Ureter (tissue), 1 donor: ENCODE measurements at regions not wholly inside any gene's neighbourhood (a gene's known extent, or its start where the extent isn't known, plus 50 kb on each side); places are given as distances from the start of the nearest gene placed in this dataset.
A peak's percentile ranks its signal among the peaks of the same experiment; 100 is the strongest.

Experiments
- DNase-seq: peaks from one replicate; pipeline ENCODE4 v3.0.0-alpha.2; 2020; ENCODE audit warnings: low spot score
- donor health status: DM: yes; HTN: yes; CAD: no.

- no peak for DNase-seq
Measured at GRCh38 chr2:120401275-120402066, 55.5 kb downstream of the INHBB start.

- no peak for DNase-seq
Measured at GRCh38 chr2:120402067-120402433, 56.1 kb downstream of the INHBB start.

- DNase-seq: no peak
Measured at GRCh38 chr2:120402508-120402907, 56.6 kb downstream of the INHBB start.

GRCh38 chr2:120403261-120403660 is 57.3 kb downstream of the INHBB start:
- DNase-seq: no peak

- no peak for DNase-seq
Measured at GRCh38 chr2:120403676-120404075, 57.7 kb downstream of the INHBB start.

GRCh38 chr2:120404274-120404673 is 58.3 kb downstream of the INHBB start:
- DNase-seq: no peak

- DNase-seq: no peak
Measured at GRCh38 chr2:120404941-120405758, 59.2 kb downstream of the INHBB start.

- DNase-seq: no peak
Measured at GRCh38 chr2:120405759-120406099, 59.8 kb downstream of the INHBB start.

- DNase-seq: no peak
Measured at GRCh38 chr2:120406566-120406965, 60.6 kb downstream of the INHBB start.

- DNase-seq: no peak
Measured at GRCh38 chr2:120410487-120410886, 64.6 kb downstream of the INHBB start.

- DNase-seq: no peak
Measured at GRCh38 chr2:120415060-120415459, 69.1 kb downstream of the INHBB start.

- DNase-seq: peak; percentile 29
Measured at GRCh38 chr2:120415728-120416509, 70.0 kb downstream of the INHBB start.

- no peak for DNase-seq
Measured at GRCh38 chr2:120418174-120418787, 72.3 kb downstream of the INHBB start.

- peak; percentile 34 for DNase-seq
Measured at GRCh38 chr2:120419073-120419472, 73.1 kb downstream of the INHBB start.

GRCh38 chr2:120419955-120420354 is 74.0 kb downstream of the INHBB start:
- no peak for DNase-seq

GRCh38 chr2:120421126-120421829 is 75.3 kb downstream of the INHBB start:
- DNase-seq: no peak

- no peak for DNase-seq
Measured at GRCh38 chr2:120421830-120422175, 75.9 kb downstream of the INHBB start.

- no peak for DNase-seq
Measured at GRCh38 chr2:120422465-120423160, 76.7 kb downstream of the INHBB start.

- DNase-seq: peak; percentile 35
Measured at GRCh38 chr2:120423167-120423943, 77.4 kb downstream of the INHBB start.

GRCh38 chr2:120424274-120424796 is 78.4 kb downstream of the INHBB start:
- peak; percentile 37 for DNase-seq
